Inflammatory macrophage treated with lipopolysaccharide for 1 hour (primary cell): ENCODE measurements at regions not wholly inside any gene's neighbourhood (a gene's known extent, or its start where the extent isn't known, plus 50 kb on each side); places are given as distances from the start of the nearest gene placed in this dataset.
"Not testable (repeated sequence)": the region's sequence is repeated elsewhere in the genome, so short reads cannot be mapped to it uniquely, and the experiment has no call there.

Experiments
- DNase-seq, 2 donors: peaks; one replicate each; pipeline ENCODE4 v3.0.0-alpha.2; 2020 to 2022

- DNase-seq, result peak in 1 of 2 donors; percentile 67
Measured at GRCh38 chr3:187852842-187853730, 107.8 kb upstream of the BCL6 start.

- DNase-seq, result peak; percentile 67 to 75
Measured at GRCh38 chr3:187855131-187855530, 109.9 kb upstream of the BCL6 start.

- peak; percentile 76 to 88 for DNase-seq
Measured at GRCh38 chr3:187856555-187856954, 111.3 kb upstream of the BCL6 start.

GRCh38 chr3:187858041-187858440, 112.8 kb upstream of the BCL6 start:
- no peak for DNase-seq

GRCh38 chr3:187858711-187859110, 113.4 kb upstream of the BCL6 start:
- DNase-seq, result no peak

- DNase-seq, result not testable (repeated sequence)
Measured at GRCh38 chr3:187862701-187863277, 117.5 kb upstream of the BCL6 start.

GRCh38 chr3:187870360-187871203, 125.3 kb upstream of the BCL6 start:
- DNase-seq, result no peak

GRCh38 chr3:187871204-187871591, 125.9 kb upstream of the BCL6 start:
- DNase-seq, result no peak

GRCh38 chr3:187871848-187872247, 126.6 kb upstream of the BCL6 start:
- DNase-seq, result no peak

- DNase-seq, result no peak
Measured at GRCh38 chr3:187873843-187874242, 128.6 kb upstream of the BCL6 start.

GRCh38 chr3:187875863-187876262, 130.6 kb upstream of the BCL6 start:
- DNase-seq, result no peak

- DNase-seq, result no peak
Measured at GRCh38 chr3:187878772-187879518, 133.7 kb upstream of the BCL6 start.

- DNase-seq, result no peak
Measured at GRCh38 chr3:187880441-187880840, 135.2 kb upstream of the BCL6 start.

GRCh38 chr3:187880851-187881250, 135.6 kb upstream of the BCL6 start:
- DNase-seq, result no peak

- DNase-seq, result no peak
Measured at GRCh38 chr3:187888701-187889100, 143.4 kb upstream of the BCL6 start.

- DNase-seq, result no peak
Measured at GRCh38 chr3:187889106-187889505, 143.8 kb upstream of the BCL6 start.

GRCh38 chr3:187889601-187890404, 144.5 kb upstream of the BCL6 start:
- DNase-seq, result peak; percentile 33 to 56

GRCh38 chr3:187890405-187890752, 145.1 kb upstream of the BCL6 start:
- DNase-seq, result not testable (repeated sequence)

- DNase-seq, result no peak
Measured at GRCh38 chr3:187896646-187897045, 151.4 kb upstream of the BCL6 start.

GRCh38 chr3:187899246-187899645, 154.0 kb upstream of the BCL6 start:
- DNase-seq, result no peak

GRCh38 chr3:187900993-187901755, 155.9 kb upstream of the BCL6 start:
- DNase-seq, result no peak
